GM12892 (cell line): ENCODE measurements at regions not wholly inside any gene's neighbourhood (a gene's known extent, or its start where the extent isn't known, plus 50 kb on each side); places are given as distances from the start of the nearest gene placed in this dataset.

Source experiments
- POLR2A ChIP-seq: IDR thresholded peaks from 2 replicates; pipeline ENCODE4 v1.6.1; 2011; ENCODE audit warnings: low read depth, low read length, control low read depth
- POLR2AphosphoS5 ChIP-seq: IDR thresholded peaks from 2 replicates; pipeline ENCODE4 v1.6.1; 2011; ENCODE audit warnings: low read depth, low read length, control low read depth
- TAF1 ChIP-seq: IDR thresholded peaks from 2 replicates; pipeline ENCODE4 v1.6.1; 2011; ENCODE audit warnings: low read depth, mild to moderate bottlenecking, control low read depth, low read length, borderline replicate concordance

- TF ChIP-seq POLR2AphosphoS5 (no peak), POLR2A (no peak), TAF1 (no peak)
These were observed 223.9 kb upstream of the RGPD4 start for GRCh38 chr2:107602801-107603200.
